ENCODE measurements at regions not wholly inside any gene's neighbourhood (a gene's known extent, or its start where the extent isn't known, plus 50 kb on each side); places are given as distances from the start of the nearest gene placed in this dataset.

DNA sequence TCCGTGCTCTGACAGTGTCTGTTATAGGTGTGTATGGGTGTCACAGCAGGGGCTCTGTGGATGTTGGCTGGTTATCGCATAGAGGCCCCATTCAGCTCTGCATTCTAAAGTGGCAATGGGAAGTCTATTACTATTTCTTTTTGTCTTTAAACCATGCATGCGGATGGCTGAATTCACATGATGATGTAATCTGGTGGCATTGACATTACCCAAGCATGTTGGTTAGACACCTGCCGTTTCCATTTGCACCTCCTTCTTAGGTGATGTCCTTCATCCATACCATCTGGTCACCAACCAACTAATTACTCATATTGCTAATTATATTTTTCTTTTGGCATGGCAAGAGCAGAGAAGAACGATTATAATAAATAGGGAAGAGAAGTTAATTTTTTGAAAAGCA is 270.8 kb upstream of the RGS6 start:
- WGBS (ENCODE audit: insufficient coverage), result 100% methylated on average over 2 of the region's 5 CpGs
- POLR2A ChIA-PET, result no interaction called here
- H3K27me3 ChIP-seq (replicated peaks in 2 of 5; ENCODE audit: control insufficient read depth in 4 of 5, insufficient read depth in 5 of 5, low read length in 4 of 5), result no peaks in the 10 kb centered on the region
- CTCF ChIA-PET, result no interaction called here
- H3K4me3 ChIP-seq (ENCODE audit: control insufficient read depth in 1 of 7, extremely low read depth in 1 of 7, insufficient read depth in 4 of 7, low read depth in 2 of 7, low read length in 6 of 7), result no peak overlapping the region
- H3K27ac ChIP-seq (ENCODE audit: insufficient read depth in 1 of 2, low read depth in 1 of 2, low read length in 2 of 2, poor library complexity in 1 of 2, severe bottlenecking in 2 of 2), result no peak overlapping the region
- H3K4me1 ChIP-seq (ENCODE audit: control extremely low read depth in 1 of 4, control insufficient read depth in 4 of 4, insufficient read depth in 4 of 4, low read length in 3 of 4), result no peaks in the 10 kb centered on the region
- no peak for DNase-seq
- peaks cover 0 to 7% (median 2%) of the 10 kb centered on the region in 4 experiments for H3K36me3 ChIP-seq (ENCODE audit: control insufficient read depth in 4 of 4, insufficient read depth in 4 of 4, low read length in 3 of 4)
- H3K9me3 ChIP-seq (ENCODE audit: control extremely low read depth in 1 of 5, control insufficient read depth in 4 of 5, insufficient read depth in 2 of 5, low read depth in 1 of 5, low read length in 4 of 5), result no peaks in the 10 kb centered on the region

DNA sequence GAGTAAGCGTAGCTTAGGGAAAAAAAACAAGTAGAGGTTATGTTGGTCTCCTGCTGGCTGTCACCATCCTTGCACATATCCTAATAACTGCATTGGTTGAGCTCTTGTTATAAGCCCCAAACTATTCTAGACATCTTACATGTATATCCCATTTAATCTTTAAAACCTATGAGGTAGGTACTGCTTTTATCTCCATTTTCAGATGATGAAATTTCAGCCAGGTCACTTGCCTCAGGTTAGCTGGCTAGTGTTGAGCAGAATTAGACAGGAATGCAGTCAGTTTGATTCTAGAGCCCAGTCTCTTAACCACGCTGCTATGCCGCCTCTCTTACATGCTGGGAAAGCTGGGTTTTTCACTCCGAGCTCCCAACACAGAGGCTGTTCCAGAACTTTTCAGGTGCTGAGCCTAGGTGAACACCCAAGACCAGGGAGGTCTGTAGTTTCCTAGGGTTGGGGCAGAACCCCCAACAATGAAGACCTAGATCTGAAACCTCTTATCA is 269.9 kb upstream of the RGS6 start:
- Histone ChIP-seq H3K27ac (ENCODE audit: insufficient read depth in 1 of 2, low read depth in 1 of 2, low read length in 2 of 2, poor library complexity in 1 of 2, severe bottlenecking in 2 of 2) (no peak overlapping the region), H3K27me3 (replicated peaks in 2 of 5; ENCODE audit: control insufficient read depth in 4 of 5, insufficient read depth in 5 of 5, low read length in 4 of 5) (no peaks in the 10 kb centered on the region), H3K9me3 (ENCODE audit: control extremely low read depth in 1 of 5, control insufficient read depth in 4 of 5, insufficient read depth in 2 of 5, low read depth in 1 of 5, low read length in 4 of 5) (no peaks in the 10 kb centered on the region), H3K4me3 (ENCODE audit: control insufficient read depth in 1 of 7, extremely low read depth in 1 of 7, insufficient read depth in 4 of 7, low read depth in 2 of 7, low read length in 6 of 7) (no peak overlapping the region), H3K4me1 (ENCODE audit: control extremely low read depth in 1 of 4, control insufficient read depth in 4 of 4, insufficient read depth in 4 of 4, low read length in 3 of 4) (no peaks in the 10 kb centered on the region), H3K36me3 (ENCODE audit: control insufficient read depth in 4 of 4, insufficient read depth in 4 of 4, low read length in 3 of 4) (peaks cover 0 to 7% (median 2%) of the 10 kb centered on the region in 4 experiments)
- CTCF ChIA-PET, result no interaction called here
- POLR2A ChIA-PET, result no interaction called here
- DNase-seq, result no peak
- WGBS (ENCODE audit: insufficient coverage), result 100% methylated on average over 3 of the region's 4 CpGs

DNA sequence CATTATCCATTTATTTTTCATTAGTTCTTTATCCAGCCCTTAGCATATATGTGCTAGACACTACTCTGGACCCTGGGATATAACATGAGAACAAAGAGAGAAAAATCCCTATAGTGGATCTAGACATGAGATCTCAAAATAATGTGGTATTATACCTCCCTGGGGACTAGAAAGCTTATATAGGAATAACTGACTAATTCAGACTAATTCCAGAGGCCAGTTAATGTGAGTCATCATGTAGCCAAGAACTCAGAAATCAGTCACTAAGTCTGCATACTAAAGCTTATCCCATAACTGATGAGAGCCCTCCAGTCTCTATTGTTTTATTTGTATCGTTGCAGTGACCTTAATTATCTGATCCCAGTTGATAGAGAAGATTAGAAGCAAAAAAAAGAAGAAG is 267.1 kb upstream of the RGS6 start:
- H3K4me3 ChIP-seq (ENCODE audit: control insufficient read depth in 1 of 7, extremely low read depth in 1 of 7, insufficient read depth in 4 of 7, low read depth in 2 of 7, low read length in 6 of 7), result no peak overlapping the region
- H3K36me3 ChIP-seq (ENCODE audit: control insufficient read depth in 4 of 4, insufficient read depth in 4 of 4, low read length in 3 of 4), result peaks cover 0 to 7% (median 2%) of the 10 kb centered on the region in 4 experiments
- DNase-seq, result no peak
- POLR2A ChIA-PET, result no interaction called here
- no peaks in the 10 kb centered on the region for H3K9me3 ChIP-seq (ENCODE audit: control extremely low read depth in 1 of 5, control insufficient read depth in 4 of 5, insufficient read depth in 2 of 5, low read depth in 1 of 5, low read length in 4 of 5)
- no CpG with 5 or more reads among the region's 1 CpG for WGBS (ENCODE audit: insufficient coverage)
- no peak overlapping the region for H3K27ac ChIP-seq (ENCODE audit: insufficient read depth in 1 of 2, low read depth in 1 of 2, low read length in 2 of 2, poor library complexity in 1 of 2, severe bottlenecking in 2 of 2)
- CTCF ChIA-PET, result no interaction called here
- H3K4me1 ChIP-seq (ENCODE audit: control extremely low read depth in 1 of 4, control insufficient read depth in 4 of 4, insufficient read depth in 4 of 4, low read length in 3 of 4), result no peaks in the 10 kb centered on the region
- H3K27me3 ChIP-seq (replicated peaks in 2 of 5; ENCODE audit: control insufficient read depth in 4 of 5, insufficient read depth in 5 of 5, low read length in 4 of 5), result no peaks in the 10 kb centered on the region

- Histone ChIP-seq H3K4me1 (ENCODE audit: control extremely low read depth in 1 of 4, control insufficient read depth in 4 of 4, insufficient read depth in 4 of 4, low read length in 3 of 4) (no peaks in the 10 kb centered on the region), H3K4me3 (ENCODE audit: control insufficient read depth in 1 of 7, extremely low read depth in 1 of 7, insufficient read depth in 4 of 7, low read depth in 2 of 7, low read length in 6 of 7) (no peak overlapping the region), H3K27me3 (replicated peaks in 2 of 5; ENCODE audit: control insufficient read depth in 4 of 5, insufficient read depth in 5 of 5, low read length in 4 of 5) (no peaks in the 10 kb centered on the region), H3K9me3 (ENCODE audit: control extremely low read depth in 1 of 5, control insufficient read depth in 4 of 5, insufficient read depth in 2 of 5, low read depth in 1 of 5, low read length in 4 of 5) (no peaks in the 10 kb centered on the region), H3K27ac (ENCODE audit: insufficient read depth in 1 of 2, low read depth in 1 of 2, low read length in 2 of 2, poor library complexity in 1 of 2, severe bottlenecking in 2 of 2) (no peak overlapping the region), H3K36me3 (ENCODE audit: control insufficient read depth in 4 of 4, insufficient read depth in 4 of 4, low read length in 3 of 4) (peaks cover 0 to 7% (median 2%) of the 10 kb centered on the region in 4 experiments)
- no CpG with 5 or more reads among the region's 2 CpGs for WGBS (ENCODE audit: insufficient coverage)
- peak in 1 of 3 donors; percentile 21 for DNase-seq
- ChIA-PET POLR2A (no interaction called here), CTCF (no interaction called here)
These were observed 266.4 kb upstream of the RGS6 start for GRCh38 chr14:71665781-71666180.

- POLR2A ChIA-PET, result no interaction called here
- H3K36me3 ChIP-seq (ENCODE audit: control insufficient read depth in 4 of 4, insufficient read depth in 4 of 4, low read length in 3 of 4), result peaks cover 0 to 9% (median 4%) of the 10 kb centered on the region in 4 experiments
- no peaks in the 10 kb centered on the region for H3K9me3 ChIP-seq (ENCODE audit: control extremely low read depth in 1 of 5, control insufficient read depth in 4 of 5, insufficient read depth in 2 of 5, low read depth in 1 of 5, low read length in 4 of 5)
- no peak overlapping the region for H3K4me3 ChIP-seq (ENCODE audit: control insufficient read depth in 1 of 7, extremely low read depth in 1 of 7, insufficient read depth in 4 of 7, low read depth in 2 of 7, low read length in 6 of 7)
- WGBS (ENCODE audit: insufficient coverage), result no CpG with 5 or more reads among the region's 2 CpGs
- H3K27me3 ChIP-seq (replicated peaks in 2 of 5; ENCODE audit: control insufficient read depth in 4 of 5, insufficient read depth in 5 of 5, low read length in 4 of 5), result no peaks in the 10 kb centered on the region
- DNase-seq, result no peak
- H3K27ac ChIP-seq (ENCODE audit: insufficient read depth in 1 of 2, low read depth in 1 of 2, low read length in 2 of 2, poor library complexity in 1 of 2, severe bottlenecking in 2 of 2), result no peak overlapping the region
- H3K4me1 ChIP-seq (ENCODE audit: control extremely low read depth in 1 of 4, control insufficient read depth in 4 of 4, insufficient read depth in 4 of 4, low read length in 3 of 4), result no peaks in the 10 kb centered on the region
- CTCF ChIA-PET, result interaction anchor here (1.0 kb wide), 1 partner anchor 8 kb away, joined by 3 read pairs; no protein-coding TSS in a partner anchor
These were observed 265.6 kb upstream of the RGS6 start for GRCh38 chr14:71666571-71667145.

- POLR2A ChIA-PET, result interaction anchor here (0.6 kb wide), 1 partner anchor 911 kb away, joined by 3 read pairs; no protein-coding TSS in a partner anchor
- WGBS (ENCODE audit: insufficient coverage), result 100% methylated on average over 2 of the region's 5 CpGs
- Histone ChIP-seq H3K27me3 (replicated peaks in 2 of 5; ENCODE audit: control insufficient read depth in 4 of 5, insufficient read depth in 5 of 5, low read length in 4 of 5) (no peaks in the 10 kb centered on the region), H3K4me1 (ENCODE audit: control extremely low read depth in 1 of 4, control insufficient read depth in 4 of 4, insufficient read depth in 4 of 4, low read length in 3 of 4) (no peaks in the 10 kb centered on the region), H3K4me3 (ENCODE audit: control insufficient read depth in 1 of 7, extremely low read depth in 1 of 7, insufficient read depth in 4 of 7, low read depth in 2 of 7, low read length in 6 of 7) (no peak overlapping the region), H3K27ac (ENCODE audit: insufficient read depth in 1 of 2, low read depth in 1 of 2, low read length in 2 of 2, poor library complexity in 1 of 2, severe bottlenecking in 2 of 2) (no peak overlapping the region), H3K9me3 (ENCODE audit: control extremely low read depth in 1 of 5, control insufficient read depth in 4 of 5, insufficient read depth in 2 of 5, low read depth in 1 of 5, low read length in 4 of 5) (no peaks in the 10 kb centered on the region), H3K36me3 (ENCODE audit: control insufficient read depth in 4 of 4, insufficient read depth in 4 of 4, low read length in 3 of 4) (peaks cover 0 to 11% (median 3%) of the 10 kb centered on the region in 4 experiments)
- DNase-seq, result no peak
- CTCF ChIA-PET, result no interaction called here
These were observed 263.9 kb upstream of the RGS6 start for GRCh38 chr14:71668186-71668912.

DNA sequence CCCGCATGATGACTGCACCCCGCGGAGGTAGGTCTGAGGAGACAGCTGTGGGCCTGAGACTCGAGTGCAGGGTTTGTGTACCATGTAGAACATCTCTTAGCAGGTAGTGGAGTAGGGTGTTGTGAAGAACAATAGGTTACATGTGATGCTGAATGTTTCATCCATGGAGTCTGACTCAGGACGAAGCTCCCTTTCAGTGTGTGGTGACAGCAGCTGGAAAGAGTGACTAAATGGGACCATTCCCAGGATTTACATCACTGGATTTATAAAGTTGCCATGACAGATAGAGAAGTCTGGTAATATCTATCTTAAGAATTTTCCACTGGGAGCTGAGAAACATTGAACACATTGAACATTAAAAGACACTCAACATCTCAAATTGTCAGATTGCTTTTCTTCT is 259.6 kb upstream of the RGS6 start:
- Histone ChIP-seq H3K4me1 (ENCODE audit: control extremely low read depth in 1 of 4, control insufficient read depth in 4 of 4, insufficient read depth in 4 of 4, low read length in 3 of 4) (no peaks in the 10 kb centered on the region), H3K27ac (ENCODE audit: insufficient read depth in 1 of 2, low read depth in 1 of 2, low read length in 2 of 2, poor library complexity in 1 of 2, severe bottlenecking in 2 of 2) (no peak overlapping the region), H3K4me3 (ENCODE audit: control insufficient read depth in 1 of 7, extremely low read depth in 1 of 7, insufficient read depth in 4 of 7, low read depth in 2 of 7, low read length in 6 of 7) (no peak overlapping the region), H3K36me3 (ENCODE audit: control insufficient read depth in 4 of 4, insufficient read depth in 4 of 4, low read length in 3 of 4) (peaks cover 0 to 11% (median 3%) of the 10 kb centered on the region in 4 experiments), H3K27me3 (replicated peaks in 2 of 5; ENCODE audit: control insufficient read depth in 4 of 5, insufficient read depth in 5 of 5, low read length in 4 of 5) (no peaks in the 10 kb centered on the region), H3K9me3 (ENCODE audit: control extremely low read depth in 1 of 5, control insufficient read depth in 4 of 5, insufficient read depth in 2 of 5, low read depth in 1 of 5, low read length in 4 of 5) (peaks cover 0 to 1% (median 0%) of the 10 kb centered on the region in 5 experiments)
- WGBS (ENCODE audit: insufficient coverage), result 100% methylated on average over 5 of the region's 5 CpGs
- no peak for DNase-seq
- POLR2A ChIA-PET, result interaction anchor here (0.6 kb wide), 1 partner anchor 744 kb away, joined by 3 read pairs; no protein-coding TSS in a partner anchor
- CTCF ChIA-PET, result no interaction called here
